Naive thymus-derived CD8-positive, alpha-beta T cell (primary cell): ENCODE measurements at regions not wholly inside any gene's neighbourhood (a gene's known extent, or its start where the extent isn't known, plus 50 kb on each side); places are given as distances from the start of the nearest gene placed in this dataset.
A peak's percentile ranks its signal among the peaks of the same experiment; 100 is the strongest.
"Not testable (repeated sequence)": the region's sequence is repeated elsewhere in the genome, so short reads cannot be mapped to it uniquely, and the experiment has no call there.

Experiments
- ATAC-seq, 2 donors: fragments of 150-1000 bp; cut with Tn5 transposase in 1 of 2; sonication (Bioruptor Pico), chemical (Tn5 transposase) in 1 of 2; 1 replicate in 1 of 2; 2 replicates in 1 of 2; pipeline ENCODE4 v1.10.0; 2021; ENCODE audit warnings: mild to moderate bottlenecking in 2 of 2, moderate library complexity in 2 of 2
- POLR2A ChIA-PET: fragments of 350-600 bp; sonication (Branson Sonifier 250); formaldehyde crosslinking; loops from one replicate; lab custom pipeline; 2021; ENCODE audit warnings: antibody characterized with exemption; lab: Charles Lee
- DNase-seq, 10 donors: peaks; one replicate each; pipeline versions ENCODE4 v3.0.0 to v3.0.0-alpha.2; 2020 to 2022
- H3K27ac Mint-ChIP-seq, 10 donors: one replicate each; pipeline ENCODE4 v1.8.0; 2020 to 2022; ENCODE audit warnings: mild to moderate bottlenecking in 10 of 10, mixed read lengths in 10 of 10, moderate library complexity in 4 of 10, inconsistent platforms in 1 of 10
- H3K27me3 Mint-ChIP-seq, 5 donors: one replicate each; pipeline ENCODE4 v1.8.0; 2021 to 2022; ENCODE audit warnings: mixed read lengths in 5 of 5
- H3K36me3 Mint-ChIP-seq, 3 donors: one replicate each; pipeline ENCODE4 v1.8.0; 2020 to 2022; ENCODE audit warnings: mixed read lengths in 3 of 3, mild to moderate bottlenecking in 2 of 3, inconsistent platforms in 1 of 3
- H3K4me1 Mint-ChIP-seq, 4 donors: one replicate each; pipeline ENCODE4 v1.8.0; 2021 to 2022; ENCODE audit warnings: mixed read lengths in 4 of 4
- H3K4me3 Mint-ChIP-seq, 10 donors: one replicate each; pipeline ENCODE4 v1.8.0; 2020 to 2022; ENCODE audit warnings: mild to moderate bottlenecking in 10 of 10, mixed read lengths in 10 of 10, moderate library complexity in 6 of 10, inconsistent platforms in 1 of 10
- H3K9me3 Mint-ChIP-seq, 9 donors: one replicate each; pipeline ENCODE4 v1.8.0; 2020 to 2022; ENCODE audit warnings: mixed read lengths in 9 of 9, mild to moderate bottlenecking in 3 of 9, inconsistent platforms in 1 of 9, moderate library complexity in 1 of 9

- H3K4me3 Mint-ChIP-seq = peak overlapping the region; percentile 19 to 86 (median 73)
- peak; percentile 94 to 97 for ATAC-seq
- H3K36me3 Mint-ChIP-seq = no peaks in the 10 kb centered on the region
- peak in 4 of 10 donors; percentile 19 to 62 (median 38) for DNase-seq
- H3K9me3 Mint-ChIP-seq = no peaks in the 10 kb centered on the region
- H3K27me3 Mint-ChIP-seq = peaks cover 0 to 2% (median 0%) of the 10 kb centered on the region in 5 donors
- peak overlapping the region; percentile 81 to 92 (median 85) for H3K27ac Mint-ChIP-seq
- peaks cover 21 to 44% (median 38%) of the 10 kb centered on the region in 4 donors for H3K4me1 Mint-ChIP-seq
- POLR2A ChIA-PET = interaction anchor here (0.9 to 2.4 kb wide), 7 partner anchors 10 to 141 kb away, joined by 3 to 11 read pairs (median 4); partner anchors contain the start of gene GNAQ
These were observed 87.3 kb upstream of the GNAQ start for GRCh38 chr9:78118742-78119473.

- Mint-ChIP-seq H3K27me3 (no peaks in the 10 kb centered on the region), H3K36me3 (peaks cover 0 to 4% (median 0%) of the 10 kb centered on the region in 3 donors), H3K4me1 (peaks cover 13 to 40% (median 32%) of the 10 kb centered on the region in 4 donors), H3K27ac (no peak overlapping the region), H3K9me3 (peaks cover 0 to 10% (median 0%) of the 10 kb centered on the region in 9 donors), H3K4me3 (no peak overlapping the region)
- DNase-seq (peak in 2 of 10 donors; percentile 21 to 29), ATAC-seq (peak in 1 of 2 donors; percentile 42)
- POLR2A ChIA-PET = interaction anchor here (0.8 to 1.2 kb wide), 2 partner anchors 10 to 99 kb away, joined by 3 read pairs; no protein-coding TSS in a partner anchor
These were observed 83.5 kb upstream of the GNAQ start for GRCh38 chr9:78115073-78115472.

GRCh38 chr9:78114581-78114980 lies 83.0 kb upstream of the GNAQ start:
- Mint-ChIP-seq H3K36me3 (peaks cover 0 to 4% (median 0%) of the 10 kb centered on the region in 3 donors), H3K4me1 (peaks cover 12 to 36% (median 27%) of the 10 kb centered on the region in 4 donors), H3K27ac (peak overlapping the region in 1 of 10 donors; percentile 54), H3K4me3 (no peak overlapping the region), H3K27me3 (no peaks in the 10 kb centered on the region), H3K9me3 (peaks cover 0 to 10% (median 2%) of the 10 kb centered on the region in 9 donors)
- DNase-seq = no peak
- POLR2A ChIA-PET = interaction anchor here (0.8 to 1.2 kb wide), 2 partner anchors 10 to 100 kb away, joined by 3 read pairs; no protein-coding TSS in a partner anchor
- ATAC-seq = no peak

GRCh38 chr9:78112406-78112805 lies 80.8 kb upstream of the GNAQ start:
- H3K27ac Mint-ChIP-seq = no peak overlapping the region

GRCh38 chr9:78112004-78112403 lies 80.4 kb upstream of the GNAQ start:
- POLR2A ChIA-PET = no interaction called here
- Mint-ChIP-seq H3K27me3 (no peaks in the 10 kb centered on the region), H3K27ac (no peak overlapping the region), H3K36me3 (peaks cover 0 to 7% (median 5%) of the 10 kb centered on the region in 3 donors), H3K4me3 (no peak overlapping the region), H3K4me1 (peaks cover 5 to 31% (median 16%) of the 10 kb centered on the region in 4 donors), H3K9me3 (peaks cover 1 to 23% (median 11%) of the 10 kb centered on the region in 9 donors)
- no peak for DNase-seq
- ATAC-seq = no peak

More at GRCh38 chr9:78112406-78112805, 80.8 kb upstream of the GNAQ start:
- H3K27me3 Mint-ChIP-seq = no peaks in the 10 kb centered on the region
- no peak for DNase-seq
- ATAC-seq = no peak
- H3K4me1 Mint-ChIP-seq = peaks cover 4 to 27% (median 15%) of the 10 kb centered on the region in 4 donors
- POLR2A ChIA-PET = no interaction called here
- peaks cover 0 to 5% (median under 1%) of the 10 kb centered on the region in 3 donors for H3K36me3 Mint-ChIP-seq
- peaks cover 0 to 19% (median 10%) of the 10 kb centered on the region in 9 donors for H3K9me3 Mint-ChIP-seq
- no peak overlapping the region for H3K4me3 Mint-ChIP-seq

GRCh38 chr9:78109075-78109474 lies 77.5 kb upstream of the GNAQ start:
- POLR2A ChIA-PET = no interaction called here
- DNase-seq (no peak), ATAC-seq (no peak)
- no peak overlapping the region for H3K27ac Mint-ChIP-seq
- peaks cover 0 to 17% (median 7%) of the 10 kb centered on the region in 3 donors for H3K36me3 Mint-ChIP-seq
- no peaks in the 10 kb centered on the region for H3K27me3 Mint-ChIP-seq
- H3K9me3 Mint-ChIP-seq = peaks cover 5 to 32% (median 16%) of the 10 kb centered on the region in 9 donors
- peaks cover 9 to 44% (median 31%) of the 10 kb centered on the region in 4 donors for H3K4me1 Mint-ChIP-seq
- H3K4me3 Mint-ChIP-seq = no peak overlapping the region

GRCh38 chr9:78106586-78106985 lies 75.0 kb upstream of the GNAQ start:
- not testable (repeated sequence) for H3K27me3 Mint-ChIP-seq
- Mint-ChIP-seq H3K4me3 (peak overlapping the region in 2 of 10 donors; percentile 34 to 53), H3K4me1 (peaks cover 15 to 48% (median 36%) of the 10 kb centered on the region in 4 donors), H3K36me3 (peaks cover 0 to 16% (median 7%) of the 10 kb centered on the region in 3 donors), H3K27ac (peak overlapping the region in 3 of 10 donors; percentile 41 to 83 (median 67)), H3K9me3 (peaks cover 5 to 29% (median 16%) of the 10 kb centered on the region in 9 donors)
- POLR2A ChIA-PET = interaction anchor here (0.8 kb wide), 1 partner anchor 11 kb away, joined by 3 read pairs; no protein-coding TSS in a partner anchor
- peak in 1 of 2 donors; percentile 48 for ATAC-seq
- peak in 5 of 10 donors; percentile 5 to 67 (median 39) for DNase-seq

GRCh38 chr9:78103971-78104433 lies 72.4 kb upstream of the GNAQ start:
- Mint-ChIP-seq H3K4me3 (peak overlapping the region in 9 of 10 donors; percentile 20 to 62 (median 60)), H3K36me3 (peaks cover 0 to 13% (median 7%) of the 10 kb centered on the region in 3 donors), H3K4me1 (peaks cover 15 to 48% (median 39%) of the 10 kb centered on the region in 4 donors), H3K9me3 (peaks cover 5 to 26% (median 16%) of the 10 kb centered on the region in 9 donors), H3K27me3 (no peaks in the 10 kb centered on the region), H3K27ac (peak overlapping the region in 5 of 10 donors; percentile 28 to 82 (median 63))
- POLR2A ChIA-PET = no interaction called here
- DNase-seq (peak in 2 of 10 donors; percentile 8 to 43), ATAC-seq (peak; percentile 46 to 59)

GRCh38 chr9:78101247-78101646 lies 69.6 kb upstream of the GNAQ start:
- H3K27ac Mint-ChIP-seq = no peak overlapping the region
- POLR2A ChIA-PET = interaction anchor here (0.7 kb wide), 1 partner anchor 70 kb away, joined by 5 read pairs; no protein-coding TSS in a partner anchor
- H3K4me3 Mint-ChIP-seq = no peak overlapping the region
- peaks cover 0 to 9% (median 3%) of the 10 kb centered on the region in 9 donors for H3K9me3 Mint-ChIP-seq
- no peaks in the 10 kb centered on the region for H3K27me3 Mint-ChIP-seq
- peaks cover 11 to 40% (median 34%) of the 10 kb centered on the region in 4 donors for H3K4me1 Mint-ChIP-seq
- H3K36me3 Mint-ChIP-seq = peaks cover 0 to 4% (median 0%) of the 10 kb centered on the region in 3 donors
- ATAC-seq (no peak), DNase-seq (no peak)

GRCh38 chr9:78097541-78097940 lies 65.9 kb upstream of the GNAQ start:
- Mint-ChIP-seq H3K27me3 (no peaks in the 10 kb centered on the region), H3K9me3 (peaks cover 0 to 4% (median 0%) of the 10 kb centered on the region in 9 donors), H3K27ac (no peak overlapping the region), H3K4me1 (peaks cover 2 to 15% (median 13%) of the 10 kb centered on the region in 4 donors), H3K36me3 (no peaks in the 10 kb centered on the region), H3K4me3 (peak overlapping the region in 4 of 10 donors; percentile 9 to 37 (median 34))
- DNase-seq = no peak
- no peak for ATAC-seq
- POLR2A ChIA-PET = no interaction called here

GRCh38 chr9:78091731-78092130 lies 60.1 kb upstream of the GNAQ start:
- H3K27me3 Mint-ChIP-seq = no peaks in the 10 kb centered on the region
- DNase-seq (no peak), ATAC-seq (no peak)
- peaks cover 0 to 3% (median 0%) of the 10 kb centered on the region in 3 donors for H3K36me3 Mint-ChIP-seq
- no peak overlapping the region for H3K4me3 Mint-ChIP-seq
- no peak overlapping the region for H3K27ac Mint-ChIP-seq
- peaks cover 0 to 5% (median 0%) of the 10 kb centered on the region in 4 donors for H3K4me1 Mint-ChIP-seq
- POLR2A ChIA-PET = no interaction called here
- peaks cover 0 to 8% (median 3%) of the 10 kb centered on the region in 9 donors for H3K9me3 Mint-ChIP-seq

GRCh38 chr9:78089111-78089510 lies 57.5 kb upstream of the GNAQ start:
- Mint-ChIP-seq H3K27ac (no peak overlapping the region), H3K27me3 (no peaks in the 10 kb centered on the region), H3K4me3 (no peak overlapping the region), H3K4me1 (peaks cover 0 to 5% (median 0%) of the 10 kb centered on the region in 4 donors), H3K36me3 (peaks cover 0 to 4% (median 3%) of the 10 kb centered on the region in 3 donors), H3K9me3 (peaks cover 0 to 20% (median 7%) of the 10 kb centered on the region in 9 donors)
- ATAC-seq (no peak), DNase-seq (no peak)
- POLR2A ChIA-PET = interaction anchor here (0.7 kb wide), 2 partner anchors 213 to 287 kb away, joined by 3 to 4 read pairs; no protein-coding TSS in a partner anchor
